SK-N-SH (cell line): ENCODE measurements at regions not wholly inside any gene's neighbourhood (a gene's known extent, or its start where the extent isn't known, plus 50 kb on each side); places are given as distances from the start of the nearest gene placed in this dataset.
"Not testable (repeated sequence)": the region's sequence is repeated elsewhere in the genome, so short reads cannot be mapped to it uniquely, and the experiment has no call there.

Source experiments
- CTCF ChIA-PET: fragments of 300-600, 350-600 bp; formaldehyde crosslinking; extraction: SDS; loops from one replicate; lab custom pipeline; 2021; lab: Yijun Ruan, JAX
- POLR2A ChIA-PET: fragments of 350-600 bp; sonication (Branson Sonifier 250); formaldehyde crosslinking; extraction: SDS; loops from one replicate; lab custom pipeline; 2020; ENCODE audit warnings: antibody characterized with exemption, inconsistent platforms; lab: Yijun Ruan, JAX
- DNase-seq: peaks from one replicate; pipeline ENCODE4 v3.0.0; 2012
- H2AFZ ChIP-seq: fragments of 200-600 bp; sonication (generic); 2 replicates; pipeline ENCODE4 v1.8.1; 2016; ENCODE audit warnings: antibody characterized with exemption, mild to moderate bottlenecking, low read depth
- H3F3A ChIP-seq: fragments of 200-600 bp; sonication (generic); replicated peaks from 2 replicates; pipeline ENCODE3; 2016; ENCODE audit warnings: antibody characterized with exemption, mild to moderate bottlenecking; ENCODE audit not compliant: insufficient read depth
- H3K27ac ChIP-seq, 2 experiments: fragments of 200-500 bp in 1 of 2; fragments of 200-600 bp in 1 of 2; sonication (Bioruptor generic) in 1 of 2; sonication (generic), shearing (Covaris generic) in 1 of 2; 2 replicates each; pipeline versions ENCODE4 v1.5.1 to v1.6.1; 2014 to 2016; ENCODE audit warnings: low read depth in 2 of 2, inconsistent platforms in 1 of 2, low read length in 1 of 2, mild to moderate bottlenecking in 1 of 2, mixed read lengths in 1 of 2
- H3K27me3 ChIP-seq: fragments of 200-600 bp; sonication (generic), shearing (Covaris generic); 2 replicates; pipeline ENCODE4 v1.6.1; 2016; ENCODE audit warnings: mixed run types; ENCODE audit not compliant: insufficient read depth
- H3K36me3 ChIP-seq, 2 experiments: fragments of 200-500 bp in 1 of 2; fragments of 200-600 bp in 1 of 2; sonication (Bioruptor generic) in 1 of 2; sonication (generic) in 1 of 2; replicated peaks in 1 of 2; 2 replicates each; pipeline versions ENCODE3 to v1.5.1; 2014 to 2016; ENCODE audit warnings: low read length in 1 of 2, mild to moderate bottlenecking in 1 of 2; ENCODE audit not compliant: insufficient read depth in 2 of 2, control insufficient read depth in 1 of 2
- H3K4me1 ChIP-seq, 2 experiments: fragments of 200-500 bp in 1 of 2; fragments of 200-600 bp in 1 of 2; sonication (Bioruptor generic) in 1 of 2; sonication (generic), shearing (Covaris generic) in 1 of 2; 2 replicates each; pipeline versions ENCODE4 v1.5.1 to v1.6.1; 2014 to 2016; ENCODE audit warnings: low read depth in 1 of 2, low read length in 1 of 2, mixed run types in 1 of 2; ENCODE audit not compliant: insufficient read depth in 2 of 2, control insufficient read depth in 1 of 2
- H3K4me2 ChIP-seq: fragments of 200-600 bp; sonication (generic), shearing (Covaris generic); 2 replicates; pipeline ENCODE4 v1.6.1; 2017; ENCODE audit warnings: mixed run types
- H3K4me3 ChIP-seq, 2 experiments: fragments of 200-500 bp in 1 of 2; fragments of 200-600 bp in 1 of 2; sonication (Bioruptor generic) in 1 of 2; sonication (generic), shearing (Covaris generic) in 1 of 2; 2 replicates each; pipeline versions ENCODE4 v1.5.1 to v1.8.1; 2014 to 2016; ENCODE audit warnings: low read depth in 2 of 2, inconsistent platforms in 1 of 2, low read length in 1 of 2, mild to moderate bottlenecking in 1 of 2, mixed read lengths in 1 of 2, moderate library complexity in 1 of 2
- H3K79me2 ChIP-seq: fragments of 200-600 bp; sonication (generic); 2 replicates; pipeline ENCODE4 v1.8.1; 2017; ENCODE audit warnings: mild to moderate bottlenecking; ENCODE audit not compliant: insufficient read depth
- H3K9ac ChIP-seq: fragments of 200-600 bp; sonication (generic); 2 replicates; pipeline ENCODE4 v1.6.1; 2017; ENCODE audit warnings: mixed run types
- H3K9me2 ChIP-seq: fragments of 200-600 bp; sonication (generic); 2 replicates; pipeline ENCODE4 v1.6.1; 2017; ENCODE audit warnings: mixed run types
- H3K9me3 ChIP-seq: fragments of 200-600 bp; sonication (generic); 2 replicates; pipeline ENCODE4 v1.6.1; 2017; ENCODE audit warnings: mixed run types, mild to moderate bottlenecking, moderate library complexity
- H4K20me1 ChIP-seq: fragments of 200-600 bp; sonication (generic); 2 replicates; pipeline ENCODE4 v1.6.1; 2017; ENCODE audit warnings: mild to moderate bottlenecking, mixed run types; ENCODE audit not compliant: insufficient read depth
- EP300 ChIP-seq, 2 experiments: IDR thresholded peaks; 2 replicates each; pipeline versions ENCODE4 v1.4.0 to v1.6.1; 2012; ENCODE audit warnings: borderline replicate concordance in 1 of 2, low read depth in 1 of 2, low read length in 1 of 2
- FOXJ3 ChIP-seq: sonication (generic); formaldehyde crosslinking; IDR thresholded peaks from 2 replicates; pipeline ENCODE4 v1.5.1; 2020; ENCODE audit warnings: mild to moderate bottlenecking, missing genetic modification reagents
- RCOR1 ChIP-seq: fragments of 150-350 bp; IDR thresholded peaks from 2 replicates; pipeline ENCODE4 v1.6.1; 2017; ENCODE audit warnings: antibody characterized with exemption, low read length
- RFX5 ChIP-seq: IDR thresholded peaks from 2 replicates; pipeline ENCODE4 v1.6.1; 2012; ENCODE audit warnings: mild to moderate bottlenecking, improper control_type of control experiment, low read length
- YY1 ChIP-seq: IDR thresholded peaks from 2 replicates; pipeline ENCODE4 v1.4.0; 2012; ENCODE audit warnings: low read depth, mild to moderate bottlenecking
- WGBS: methylation state at CpG from one replicate; pipeline ENCODE4 v1.1.6; 2017; ENCODE audit warnings: low lambda C conversion rate; 5-methylcytosine and 5-hydroxymethylcytosine counted together
- TF ChIP-seq, protein P1 (sequence below): IDR thresholded peaks from 2 replicates; pipeline ENCODE4 v1.4.0; 2012; ENCODE audit warnings: low read depth, borderline replicate concordance
- TF ChIP-seq, protein P2 (sequence below): IDR thresholded peaks from 2 replicates; pipeline ENCODE4 v1.6.1; 2012; ENCODE audit warnings: mild to moderate bottlenecking, low read depth, low read length, moderate library complexity

DNA sequence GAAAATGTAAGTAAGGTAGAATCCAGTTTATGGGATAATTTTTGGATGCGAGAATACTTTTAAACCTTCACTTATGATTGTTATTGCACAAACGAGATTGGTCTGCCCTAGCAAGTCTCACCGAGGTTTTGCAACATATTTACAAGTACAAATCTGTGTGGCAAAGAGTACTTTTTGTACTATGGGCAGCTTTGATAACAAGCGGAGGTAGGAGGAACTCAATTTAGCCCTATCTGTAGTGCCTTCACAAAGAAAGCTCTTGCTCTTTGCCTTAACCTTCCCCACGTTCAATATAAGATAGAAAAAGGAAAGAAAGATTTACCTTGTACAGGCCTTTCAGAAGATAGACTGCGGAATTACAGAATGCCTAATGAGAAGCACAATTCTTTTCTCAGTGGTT lies 77.5 kb upstream of the HIVEP1 start (continued):
- TF ChIP-seq, protein P1, sequence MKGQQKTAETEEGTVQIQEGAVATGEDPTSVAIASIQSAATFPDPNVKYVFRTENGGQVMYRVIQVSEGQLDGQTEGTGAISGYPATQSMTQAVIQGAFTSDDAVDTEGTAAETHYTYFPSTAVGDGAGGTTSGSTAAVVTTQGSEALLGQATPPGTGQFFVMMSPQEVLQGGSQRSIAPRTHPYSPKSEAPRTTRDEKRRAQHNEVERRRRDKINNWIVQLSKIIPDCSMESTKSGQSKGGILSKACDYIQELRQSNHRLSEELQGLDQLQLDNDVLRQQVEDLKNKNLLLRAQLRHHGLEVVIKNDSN, result no peak
- no peak for TF ChIP-seq FOXJ3 (CRISPR knock-in tag)

DNA sequence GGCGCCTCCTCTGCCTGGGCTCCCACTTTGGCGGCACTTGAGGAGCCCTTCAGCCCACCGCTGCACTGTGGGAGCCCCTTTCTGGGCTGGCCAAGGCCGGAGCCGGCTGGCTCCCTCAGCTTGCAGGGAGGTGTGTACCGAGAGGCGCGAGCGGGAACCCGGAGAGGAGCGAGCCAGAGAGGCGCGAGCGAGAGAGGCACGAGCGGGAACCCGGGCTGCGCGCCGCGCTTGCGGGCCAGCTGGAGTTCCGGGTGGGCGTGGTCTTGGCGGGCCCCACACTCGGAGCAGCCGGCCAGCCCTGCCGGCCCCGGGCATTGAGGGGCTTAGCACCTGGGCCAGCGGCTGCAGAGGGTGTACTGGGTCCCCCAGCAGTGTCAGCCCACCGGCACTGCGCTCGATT lies 79.2 kb upstream of the HIVEP1 start:
- H3K4me3 ChIP-seq, H3K36me3 ChIP-seq, H3K4me2 ChIP-seq, H3K9me3 ChIP-seq, H2AFZ ChIP-seq, H3K4me1 ChIP-seq, H3K9me2 ChIP-seq, DNase-seq, H3K9ac ChIP-seq, POLR2A ChIA-PET, H3K27me3 ChIP-seq, H3K79me2 ChIP-seq, CTCF ChIA-PET, H3F3A ChIP-seq, H3K27ac ChIP-seq, H4K20me1 ChIP-seq: not testable (repeated sequence)
- 95% methylated on average over 15 of the region's 33 CpGs for WGBS

DNA sequence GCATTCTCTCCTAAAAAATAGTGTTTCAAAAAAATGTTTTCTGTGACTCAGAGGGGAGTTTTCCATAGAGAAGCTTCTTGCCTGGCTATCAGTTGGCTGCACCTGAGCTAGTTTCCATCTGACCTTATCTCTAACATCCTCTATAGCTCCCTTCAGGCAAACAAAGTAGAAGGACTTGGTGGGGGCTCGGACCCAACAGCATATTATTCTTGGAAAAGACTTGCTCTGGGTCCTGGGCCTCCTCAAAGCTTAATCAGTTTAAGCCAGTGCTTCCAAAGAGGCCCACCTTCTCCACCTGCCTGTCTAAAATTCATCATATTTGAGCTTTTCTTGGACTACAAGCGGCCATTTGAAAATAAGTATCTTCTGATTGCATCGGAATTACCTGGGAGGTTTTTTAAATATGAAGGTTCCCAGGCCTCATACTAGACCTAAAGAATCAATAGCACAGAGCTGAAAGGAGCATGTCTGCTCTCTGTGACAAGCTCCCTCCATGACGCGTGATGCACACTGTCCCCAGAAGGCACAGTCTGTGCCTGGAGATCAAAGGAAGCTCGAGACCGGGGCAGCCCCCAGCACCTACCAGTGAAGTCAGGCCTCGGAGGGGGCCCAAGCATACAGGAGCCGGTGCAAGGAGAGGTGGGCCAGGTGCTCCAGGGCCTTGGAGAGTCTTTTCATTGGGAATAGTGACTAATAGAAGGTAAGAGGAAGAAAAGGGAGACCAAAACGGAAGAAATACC lies 80.6 kb upstream of the HIVEP1 start:
- Histone ChIP-seq H3K4me2 (no peak overlapping the region), H3K79me2 (no peaks in the 10 kb centered on the region), H3K9me2 (no peaks in the 10 kb centered on the region), H2AFZ (no peak overlapping the region), H4K20me1 (no peaks in the 10 kb centered on the region), H3K4me1 (no peaks in the 10 kb centered on the region), H3K9me3 (no peaks in the 10 kb centered on the region), H3K27me3 (no peaks in the 10 kb centered on the region), H3K36me3 (no peaks in the 10 kb centered on the region), H3K4me3 (no peak overlapping the region), H3F3A (no peaks in the 10 kb centered on the region), H3K9ac (no peak overlapping the region), H3K27ac (no peak overlapping the region)
- 89% methylated on average over 10 of the region's 10 CpGs for WGBS
- TF ChIP-seq RFX5 (no peak), RCOR1 (no peak), YY1 (no peak), EP300 (IDR thresholded peaks at IDR 0.05; ENCODE audit: borderline replicate concordance in 1 of 2, low read depth in 1 of 2, low read length in 1 of 2) (no peak)
- TF ChIP-seq, protein P2, sequence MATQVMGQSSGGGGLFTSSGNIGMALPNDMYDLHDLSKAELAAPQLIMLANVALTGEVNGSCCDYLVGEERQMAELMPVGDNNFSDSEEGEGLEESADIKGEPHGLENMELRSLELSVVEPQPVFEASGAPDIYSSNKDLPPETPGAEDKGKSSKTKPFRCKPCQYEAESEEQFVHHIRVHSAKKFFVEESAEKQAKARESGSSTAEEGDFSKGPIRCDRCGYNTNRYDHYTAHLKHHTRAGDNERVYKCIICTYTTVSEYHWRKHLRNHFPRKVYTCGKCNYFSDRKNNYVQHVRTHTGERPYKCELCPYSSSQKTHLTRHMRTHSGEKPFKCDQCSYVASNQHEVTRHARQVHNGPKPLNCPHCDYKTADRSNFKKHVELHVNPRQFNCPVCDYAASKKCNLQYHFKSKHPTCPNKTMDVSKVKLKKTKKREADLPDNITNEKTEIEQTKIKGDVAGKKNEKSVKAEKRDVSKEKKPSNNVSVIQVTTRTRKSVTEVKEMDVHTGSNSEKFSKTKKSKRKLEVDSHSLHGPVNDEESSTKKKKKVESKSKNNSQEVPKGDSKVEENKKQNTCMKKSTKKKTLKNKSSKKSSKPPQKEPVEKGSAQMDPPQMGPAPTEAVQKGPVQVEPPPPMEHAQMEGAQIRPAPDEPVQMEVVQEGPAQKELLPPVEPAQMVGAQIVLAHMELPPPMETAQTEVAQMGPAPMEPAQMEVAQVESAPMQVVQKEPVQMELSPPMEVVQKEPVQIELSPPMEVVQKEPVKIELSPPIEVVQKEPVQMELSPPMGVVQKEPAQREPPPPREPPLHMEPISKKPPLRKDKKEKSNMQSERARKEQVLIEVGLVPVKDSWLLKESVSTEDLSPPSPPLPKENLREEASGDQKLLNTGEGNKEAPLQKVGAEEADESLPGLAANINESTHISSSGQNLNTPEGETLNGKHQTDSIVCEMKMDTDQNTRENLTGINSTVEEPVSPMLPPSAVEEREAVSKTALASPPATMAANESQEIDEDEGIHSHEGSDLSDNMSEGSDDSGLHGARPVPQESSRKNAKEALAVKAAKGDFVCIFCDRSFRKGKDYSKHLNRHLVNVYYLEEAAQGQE, result no peak
- no peak for DNase-seq
- CTCF ChIA-PET, result interaction anchor here (0.5 kb wide), 1 partner anchor 1016 kb away, joined by 3 read pairs; no protein-coding TSS in a partner anchor
- POLR2A ChIA-PET, result no interaction called here

DNA sequence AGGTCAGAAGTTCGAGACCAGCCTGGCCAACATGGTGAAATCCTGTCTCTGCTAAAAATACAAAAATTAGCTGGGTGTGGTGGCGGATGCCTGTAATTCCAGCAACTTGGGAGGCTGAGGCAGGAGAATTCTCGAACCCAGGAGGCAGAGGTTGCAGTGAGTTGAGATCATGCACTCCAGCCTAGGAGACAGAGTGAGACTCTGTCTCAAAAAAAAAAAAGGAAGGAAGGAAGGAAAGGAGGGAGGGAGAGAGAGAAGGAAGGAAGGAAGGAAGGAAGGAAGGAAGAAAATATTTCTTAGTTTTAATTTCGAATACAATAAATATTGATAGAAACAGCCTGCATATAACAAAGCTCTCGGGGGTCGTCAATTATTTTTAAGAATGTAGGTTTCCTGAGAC lies 81.3 kb upstream of the HIVEP1 start:
- H3K27me3 ChIP-seq, H3K9me2 ChIP-seq, H2AFZ ChIP-seq, H3K9me3 ChIP-seq, DNase-seq, H3K4me3 ChIP-seq, H3K4me1 ChIP-seq, H3K27ac ChIP-seq, H4K20me1 ChIP-seq, POLR2A ChIA-PET, H3F3A ChIP-seq, H3K79me2 ChIP-seq, H3K4me2 ChIP-seq, H3K36me3 ChIP-seq, CTCF ChIA-PET, H3K9ac ChIP-seq: not testable (repeated sequence)
- WGBS, result 95% methylated on average over 6 of the region's 6 CpGs
